GM12875 (cell line): ENCODE measurements at regions not wholly inside any gene's neighbourhood (a gene's known extent, or its start where the extent isn't known, plus 50 kb on each side); places are given as distances from the start of the nearest gene placed in this dataset.

ENCODE experiments used
- H3K4me3 ChIP-seq: one replicate; pipeline ENCODE4 v1.5.1; 2011; ENCODE audit warnings: low read depth, low read length, control low read depth
- CTCF ChIP-seq: IDR thresholded peaks from 2 replicates; pipeline ENCODE4 v1.5.1; 2011; ENCODE audit warnings: low read depth, mild to moderate bottlenecking, control low read depth, inconsistent platforms, low read length, moderate library complexity, borderline replicate concordance; ENCODE audit not compliant: insufficient read depth

DNA sequence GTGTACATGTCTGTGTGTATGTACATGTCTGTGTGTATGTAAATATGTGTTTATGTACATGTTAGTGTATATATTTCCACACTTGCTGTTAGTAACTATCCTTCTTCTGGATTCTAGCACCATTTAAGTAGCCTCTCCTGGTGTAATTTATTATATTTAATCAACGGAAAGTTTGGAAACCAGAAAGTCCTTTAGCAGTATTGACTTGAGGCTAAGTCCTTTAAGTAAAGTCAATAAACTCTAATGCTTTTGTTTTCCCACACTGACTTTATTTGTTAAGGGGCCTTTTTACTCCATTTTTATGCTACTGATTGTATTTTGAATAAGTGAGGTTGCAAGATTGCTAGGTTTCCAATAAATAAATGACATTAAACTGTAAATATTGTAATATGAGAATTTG is 876.4 kb upstream of the SEL1L start:
- no peak for TF ChIP-seq CTCF
- no peak overlapping the region for H3K4me3 ChIP-seq

GRCh38 chr14:82411298-82411697 is 877.6 kb upstream of the SEL1L start:
- H3K4me3 ChIP-seq, result no peak overlapping the region
- no peak for TF ChIP-seq CTCF

DNA sequence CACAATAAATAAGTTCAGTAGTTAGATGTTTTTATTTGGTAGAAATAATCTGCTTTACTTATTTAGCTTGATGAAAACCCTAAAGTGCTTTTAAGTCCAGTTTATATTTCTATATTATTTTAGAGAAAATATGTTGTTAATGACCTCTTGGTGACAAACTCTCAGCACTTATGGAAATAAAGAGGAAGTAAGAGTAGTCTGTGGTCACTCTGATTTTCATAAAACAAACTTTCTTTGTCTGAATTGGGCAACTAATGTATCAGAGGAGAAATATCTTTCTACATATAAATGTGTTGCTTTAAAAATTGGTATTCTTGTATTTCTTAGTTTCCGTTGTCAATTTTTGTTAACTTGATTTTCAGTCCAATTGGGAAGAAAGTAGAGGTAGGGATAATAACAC is 878.9 kb upstream of the SEL1L start:
- TF ChIP-seq CTCF, result no peak
- no peak overlapping the region for H3K4me3 ChIP-seq

DNA sequence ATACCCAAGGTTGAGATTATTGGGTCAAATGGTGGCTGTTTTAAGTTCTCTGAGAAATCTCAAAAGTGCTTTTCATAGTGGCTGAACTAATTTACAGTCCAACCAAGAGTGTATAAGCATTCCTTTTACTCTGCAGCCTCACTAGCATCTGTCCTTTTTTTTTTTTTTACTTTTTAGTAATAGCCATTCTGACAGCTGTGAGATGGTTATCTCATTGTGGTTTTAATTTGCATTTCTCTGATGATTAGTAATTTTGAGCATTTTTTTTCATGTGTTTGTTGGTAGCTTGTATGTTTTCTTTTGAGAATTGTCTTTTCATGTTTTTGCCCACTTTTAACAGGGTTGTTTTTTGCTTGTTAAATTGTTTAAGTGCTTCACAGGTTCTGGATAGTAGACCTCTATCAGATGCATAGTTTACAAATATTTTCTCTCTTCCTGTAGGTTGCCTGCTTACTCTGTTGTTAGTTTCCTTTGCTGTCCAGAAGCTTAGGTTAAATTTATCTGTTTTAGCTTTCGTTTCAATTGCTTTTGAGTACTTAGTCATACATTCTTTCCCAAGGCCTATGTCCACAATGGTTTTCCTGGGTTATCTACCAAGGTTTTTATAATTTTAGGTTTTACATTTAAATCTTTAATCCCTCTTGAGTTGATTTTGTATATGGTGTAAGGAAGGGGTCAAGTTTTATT is 881.3 kb upstream of the SEL1L start:
- no peak for TF ChIP-seq CTCF
- no peak overlapping the region for H3K4me3 ChIP-seq

DNA sequence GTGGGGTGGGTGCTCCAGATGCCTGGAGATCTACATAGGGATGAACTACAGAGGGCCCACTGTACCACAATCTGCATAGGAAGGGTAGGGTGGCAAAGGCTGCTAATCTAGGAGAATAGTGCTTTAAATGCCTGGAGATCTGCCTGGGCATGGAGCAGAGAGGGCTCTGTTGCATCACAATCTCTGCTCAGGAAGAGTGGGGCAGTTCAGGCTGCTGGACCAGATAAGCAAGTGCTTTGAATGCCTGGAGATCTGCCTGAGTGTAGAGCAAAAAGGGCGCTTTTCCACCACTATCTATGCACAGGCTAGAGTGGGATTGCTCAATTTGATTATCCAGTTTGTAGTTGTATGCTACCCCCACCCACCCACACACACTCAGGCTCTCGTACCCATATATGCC is 886.3 kb upstream of the SEL1L start:
- TF ChIP-seq CTCF, result no peak
- no peak overlapping the region for H3K4me3 ChIP-seq

GRCh38 chr14:82420871-82421270 is 887.2 kb upstream of the SEL1L start:
- H3K4me3 ChIP-seq, result no peak overlapping the region
- no peak for TF ChIP-seq CTCF

DNA sequence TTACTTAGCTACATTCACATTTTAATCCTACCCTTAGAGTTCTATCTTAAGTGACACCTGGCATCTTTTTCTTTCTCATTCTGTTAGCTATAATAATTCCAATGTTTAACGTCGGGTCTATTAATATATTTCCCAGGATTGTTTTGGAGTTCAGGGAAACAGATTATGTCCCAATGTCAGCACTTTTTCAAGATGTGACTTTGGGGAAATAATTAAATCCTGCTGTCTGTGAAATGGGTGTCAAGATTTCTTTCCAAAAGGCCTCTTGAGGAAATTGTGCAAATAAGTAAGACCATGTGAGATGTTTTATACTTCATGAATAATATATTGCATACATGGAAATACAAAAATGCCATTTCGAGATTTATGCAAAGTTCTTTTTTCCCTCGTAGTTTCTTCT is 887.6 kb upstream of the SEL1L start:
- H3K4me3 ChIP-seq, result no peak overlapping the region
- no peak for TF ChIP-seq CTCF
